GM21526 (cell line): ENCODE measurements at regions not wholly inside any gene's neighbourhood (a gene's known extent, or its start where the extent isn't known, plus 50 kb on each side); places are given as distances from the start of the nearest gene placed in this dataset.
"Not testable (repeated sequence)": the region's sequence is repeated elsewhere in the genome, so short reads cannot be mapped to it uniquely, and the experiment has no call there.

ENCODE experiments used
- ATAC-seq: cut with Tn5 transposase; IDR thresholded peaks from one replicate; pipeline ENCODE4 v1.9.1; 2021; ENCODE audit warnings: moderate library complexity; ENCODE audit not compliant: unreplicated experiment, low FRiP score

DNA sequence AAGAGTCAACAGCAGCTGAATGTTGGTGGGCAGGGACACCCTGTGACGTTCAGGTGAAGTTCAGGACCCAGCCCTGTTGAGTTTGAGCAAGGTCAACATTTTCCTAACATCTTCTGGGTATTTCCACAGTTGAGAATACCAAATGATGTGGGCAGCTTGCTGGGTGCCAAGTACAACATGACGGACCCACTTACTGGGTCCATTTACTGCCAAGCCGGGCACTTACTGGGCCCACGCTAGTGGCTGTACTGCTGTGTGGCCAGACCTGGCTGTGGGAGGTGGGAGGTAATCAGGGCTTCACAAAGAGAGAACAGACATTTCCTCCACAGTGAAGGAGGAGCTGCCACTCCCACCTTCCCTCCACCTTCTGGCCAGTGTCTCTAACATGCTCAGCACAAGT, 99.2 kb downstream of the PSMG1 start:
- no peak for ATAC-seq

DNA sequence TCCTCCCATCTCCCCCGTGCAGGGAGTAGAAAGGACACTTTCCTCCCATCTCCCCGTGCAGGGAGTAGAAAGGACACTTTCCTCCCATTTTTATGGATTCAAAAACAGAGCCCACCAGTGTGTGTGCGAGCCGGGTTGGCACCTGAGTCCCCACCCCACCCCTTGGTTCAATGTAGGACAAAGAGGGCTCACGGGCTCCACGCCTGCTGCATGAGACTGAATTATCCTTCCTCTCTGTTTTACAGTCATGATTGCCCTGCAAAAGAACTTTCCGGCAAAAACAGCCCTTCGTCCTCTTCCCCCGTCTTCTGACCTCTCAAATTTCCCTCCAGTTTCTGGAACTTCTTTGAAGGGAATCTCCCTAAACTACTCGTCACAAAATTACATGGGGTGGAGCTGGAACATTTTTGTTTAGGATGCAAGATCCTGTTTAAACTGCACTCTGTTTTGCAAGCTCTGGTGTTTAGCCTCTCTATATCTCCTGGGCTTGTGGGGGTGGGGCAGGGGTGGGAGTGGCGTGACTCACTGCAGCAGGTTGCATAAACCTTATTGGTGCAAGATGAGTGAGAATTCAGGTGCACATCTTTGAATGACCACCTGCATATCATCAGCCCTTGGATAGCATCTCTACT, 99.8 kb downstream of the PSMG1 start:
- ATAC-seq = no peak

DNA sequence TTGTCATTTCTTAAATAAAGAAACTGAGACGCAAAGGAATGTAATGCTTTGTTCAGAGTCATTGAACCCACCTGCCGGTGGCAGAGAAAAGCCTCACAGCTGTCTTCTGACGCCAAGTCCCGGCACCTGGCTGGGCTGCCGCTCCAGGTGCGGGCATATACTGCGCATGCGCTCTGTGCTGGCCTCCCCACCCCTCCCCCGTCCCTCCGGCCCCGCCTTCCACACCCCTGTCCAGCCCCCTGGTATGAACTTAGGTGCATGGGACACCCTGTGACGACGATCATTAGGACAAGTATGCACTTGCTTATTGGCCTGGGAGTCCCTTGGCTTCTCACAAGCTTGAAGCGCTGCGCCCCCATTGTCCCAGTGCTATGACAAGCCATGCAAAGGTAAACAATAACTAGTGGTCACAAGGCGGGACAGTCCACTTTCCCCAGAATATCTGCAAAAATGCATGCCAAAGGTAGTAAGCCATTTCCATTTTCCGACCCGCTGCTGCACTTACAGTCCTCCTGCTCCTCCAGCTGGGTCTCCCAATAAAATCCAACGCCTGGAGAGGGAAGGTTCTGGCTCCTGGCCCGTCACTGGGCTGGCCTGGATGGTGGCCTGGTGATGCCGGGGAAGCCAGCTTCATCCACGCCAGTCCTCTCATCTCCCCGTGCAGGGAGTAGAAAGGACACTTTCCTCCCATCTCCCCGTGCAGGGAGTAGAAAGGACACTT, 100.4 kb downstream of the PSMG1 start:
- no peak for ATAC-seq

- ATAC-seq = no peak
Measured at GRCh38 chr21:39080366-39080765, 102.9 kb downstream of the PSMG1 start.

- no peak for ATAC-seq
Measured at GRCh38 chr21:39079617-39080016, 103.6 kb downstream of the PSMG1 start.

DNA sequence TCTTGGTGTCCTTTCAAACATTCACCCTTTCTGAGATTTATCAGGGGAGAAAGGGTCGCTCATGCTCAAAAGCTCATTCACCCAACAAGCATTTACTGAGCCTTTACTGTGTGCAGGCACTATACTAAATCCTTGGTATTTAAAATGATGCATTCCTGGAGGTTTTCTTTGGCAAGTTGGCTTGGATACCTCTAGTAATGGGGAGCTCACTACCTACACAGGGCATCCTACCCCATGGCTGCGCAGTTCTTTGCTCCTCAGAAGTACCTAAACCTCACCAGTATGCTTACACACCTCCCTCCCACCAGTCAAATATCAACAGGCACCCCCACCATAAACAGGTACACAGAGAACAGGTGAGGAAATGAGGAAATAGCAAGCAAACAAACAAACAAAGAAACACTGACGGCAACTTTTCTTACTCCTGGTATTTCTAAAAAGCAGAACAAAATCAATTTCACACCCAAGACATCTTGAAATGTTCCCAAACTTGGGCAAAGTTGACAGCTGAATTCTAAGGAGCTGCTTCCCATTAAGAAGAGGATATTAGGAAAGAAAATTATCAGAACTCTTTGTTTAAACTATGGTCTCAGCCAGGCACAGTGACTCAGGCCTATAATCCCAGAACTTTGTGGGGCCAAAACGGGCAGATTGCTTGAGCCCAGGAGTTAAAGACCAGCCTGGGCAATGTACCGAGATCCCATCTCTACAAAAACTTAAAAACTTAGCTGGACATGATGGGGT, 104.8 kb downstream of the PSMG1 start:
- no peak for ATAC-seq

DNA sequence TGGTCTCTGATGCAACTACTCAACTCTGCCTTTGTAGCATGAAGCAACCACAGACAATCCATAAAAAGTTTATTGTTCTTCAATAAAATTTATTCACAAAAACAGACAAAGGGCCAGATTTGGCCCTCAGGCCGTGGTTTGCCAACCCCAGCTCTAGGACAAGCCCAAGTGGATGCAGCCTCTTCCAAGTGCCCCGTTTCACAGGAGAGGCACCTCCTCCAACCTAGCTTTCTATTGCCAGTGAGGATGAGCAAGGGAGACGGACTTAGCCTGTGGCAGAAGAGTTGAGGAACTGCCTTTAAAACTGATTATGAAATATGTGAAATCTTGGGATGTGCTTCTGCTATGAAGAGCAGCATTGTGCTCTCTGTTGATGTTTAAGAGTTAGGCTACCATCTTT, 105.4 kb downstream of the PSMG1 start:
- ATAC-seq = no peak

GRCh38 chr21:39074508-39074907, 108.7 kb downstream of the PSMG1 start:
- ATAC-seq = no peak

DNA sequence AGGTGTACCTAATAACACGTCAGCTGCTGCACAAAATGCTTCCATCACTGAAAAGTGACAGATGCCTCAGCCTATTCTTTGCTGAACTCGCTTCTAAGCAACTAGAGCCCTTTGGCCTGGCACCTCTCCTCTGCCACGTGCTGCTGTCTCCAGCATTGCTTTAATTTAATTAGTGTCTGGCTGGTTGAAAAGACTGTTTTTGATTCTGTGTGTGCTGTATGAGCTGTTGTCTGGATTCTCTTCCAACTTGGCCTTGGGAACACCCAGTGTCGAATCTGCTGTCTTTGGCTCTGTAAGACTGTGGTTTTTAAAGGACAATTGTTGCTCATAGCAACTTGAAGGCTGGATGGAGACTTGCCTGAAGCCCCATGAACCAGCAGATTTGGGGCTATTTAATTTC, 109.5 kb downstream of the PSMG1 start:
- ATAC-seq = no peak

GRCh38 chr21:39073063-39073462, 110.2 kb downstream of the PSMG1 start:
- no peak for ATAC-seq

GRCh38 chr21:39072468-39072867, 110.8 kb downstream of the PSMG1 start:
- no peak for ATAC-seq

DNA sequence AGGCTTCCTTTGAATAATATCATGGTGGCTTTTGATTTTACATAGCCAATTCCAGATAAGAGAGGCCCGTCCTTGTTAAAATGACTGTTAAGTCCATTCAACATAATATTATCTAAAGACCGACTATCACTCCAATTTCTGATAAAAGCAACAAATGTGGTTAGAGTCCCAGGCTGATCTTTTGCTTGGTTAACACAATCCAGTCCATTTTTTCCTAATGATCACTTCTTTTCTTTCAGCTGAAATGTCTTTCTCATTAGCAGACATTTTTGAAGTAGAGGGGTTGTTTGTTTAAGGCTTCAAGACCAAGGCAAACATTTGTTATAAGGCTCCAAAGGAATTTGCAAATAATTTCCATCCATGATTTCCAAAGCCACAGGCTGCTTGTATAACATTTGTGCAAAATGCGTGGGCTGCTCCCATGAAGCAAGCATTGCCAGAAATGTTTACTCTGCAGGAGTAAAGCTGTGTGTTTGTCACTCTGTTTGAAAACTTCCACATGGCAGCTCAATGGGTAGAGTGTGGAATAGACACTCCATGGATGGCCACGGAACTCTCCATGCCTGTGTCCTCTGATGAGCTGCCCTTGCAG, 111.5 kb downstream of the PSMG1 start:
- no peak for ATAC-seq

- ATAC-seq = not testable (repeated sequence)
Measured at GRCh38 chr21:39069856-39070255, 113.4 kb downstream of the PSMG1 start.

GRCh38 chr21:39066829-39067780, 116.1 kb downstream of the PSMG1 start:
- ATAC-seq = no peak

DNA sequence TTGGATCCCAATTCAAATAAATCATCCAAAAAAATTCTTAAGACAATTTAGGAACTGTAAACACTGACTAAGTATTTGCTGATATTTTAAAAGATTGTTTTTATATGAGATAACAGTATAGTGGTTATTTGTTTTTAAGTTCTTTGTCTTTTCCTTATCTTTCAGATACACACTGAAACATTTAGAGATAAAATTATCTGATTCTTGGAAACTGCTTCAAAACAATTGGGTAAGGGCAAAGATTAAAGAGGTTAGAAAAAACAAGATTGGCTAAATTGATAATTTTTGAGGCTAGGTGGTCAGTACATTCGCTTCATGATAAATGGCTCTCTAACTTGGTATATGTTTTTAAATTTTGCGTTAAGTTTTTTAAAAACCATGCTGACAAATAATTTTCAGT, 117.3 kb downstream of the PSMG1 start:
- no peak for ATAC-seq

GRCh38 chr21:39064325-39065012, 118.8 kb downstream of the PSMG1 start:
- ATAC-seq = no peak

- ATAC-seq = no peak
Measured at GRCh38 chr21:39063517-39063916, 119.7 kb downstream of the PSMG1 start.

DNA sequence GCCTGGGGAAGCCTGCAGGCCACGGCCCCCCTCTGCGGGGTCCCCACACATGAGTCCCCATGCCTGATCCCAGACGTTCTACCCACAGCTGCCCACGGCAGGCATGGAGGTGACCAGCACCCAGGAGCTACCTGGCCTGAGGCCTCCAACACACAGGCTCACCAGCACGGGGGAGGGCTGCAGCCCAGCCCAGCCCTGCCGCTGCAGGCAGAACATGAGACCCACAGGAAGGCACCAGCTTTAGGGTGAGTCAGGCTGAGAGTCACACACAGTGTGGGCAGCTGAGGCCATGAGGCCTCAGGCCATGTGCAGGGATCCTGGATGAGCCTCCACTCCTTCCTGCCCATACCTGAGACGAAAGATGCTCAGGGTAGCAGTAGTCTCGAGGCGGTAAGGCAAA, 121.1 kb downstream of the PSMG1 start:
- no peak for ATAC-seq

- no peak for ATAC-seq
Measured at GRCh38 chr21:39061766-39062165, 121.5 kb downstream of the PSMG1 start.
